ENCODE measurements at regions not wholly inside any gene's neighbourhood (a gene's known extent, or its start where the extent isn't known, plus 50 kb on each side); places are given as distances from the start of the nearest gene placed in this dataset.

GRCh38 chr3:20574746-20575145 lies 388.7 kb upstream of the SGO1 start:
- no peak for TF ChIP-seq CTCF (IDR thresholded peaks at IDR 0.05; ENCODE audit: borderline replicate concordance, insufficient read depth, low read depth, low read length)
- H3K4me3 ChIP-seq (ENCODE audit: low read depth, low read length), result no peak overlapping the region

GRCh38 chr3:20573175-20573574 lies 387.2 kb upstream of the SGO1 start:
- TF ChIP-seq CTCF (IDR thresholded peaks at IDR 0.05; ENCODE audit: borderline replicate concordance, insufficient read depth, low read depth, low read length), result no peak
- no peak overlapping the region for H3K4me3 ChIP-seq (ENCODE audit: low read depth, low read length)

GRCh38 chr3:20572473-20572872 lies 386.5 kb upstream of the SGO1 start:
- no peak overlapping the region for H3K4me3 ChIP-seq (ENCODE audit: low read depth, low read length)
- no peak for TF ChIP-seq CTCF (IDR thresholded peaks at IDR 0.05; ENCODE audit: borderline replicate concordance, insufficient read depth, low read depth, low read length)

GRCh38 chr3:20569310-20569709 lies 383.3 kb upstream of the SGO1 start:
- no peak for TF ChIP-seq CTCF (IDR thresholded peaks at IDR 0.05; ENCODE audit: borderline replicate concordance, insufficient read depth, low read depth, low read length)
- H3K4me3 ChIP-seq (ENCODE audit: low read depth, low read length), result no peak overlapping the region

- no peak overlapping the region for H3K4me3 ChIP-seq (ENCODE audit: low read depth, low read length)
- no peak for TF ChIP-seq CTCF (IDR thresholded peaks at IDR 0.05; ENCODE audit: borderline replicate concordance, insufficient read depth, low read depth, low read length)
These were observed 379.0 kb upstream of the SGO1 start for GRCh38 chr3:20564966-20565365.

GRCh38 chr3:20563985-20564384 lies 378.0 kb upstream of the SGO1 start:
- H3K4me3 ChIP-seq (ENCODE audit: low read depth, low read length), result no peak overlapping the region
- no peak for TF ChIP-seq CTCF (IDR thresholded peaks at IDR 0.05; ENCODE audit: borderline replicate concordance, insufficient read depth, low read depth, low read length)

- TF ChIP-seq CTCF (IDR thresholded peaks at IDR 0.05; ENCODE audit: borderline replicate concordance, insufficient read depth, low read depth, low read length), result no peak
- no peak overlapping the region for H3K4me3 ChIP-seq (ENCODE audit: low read depth, low read length)
These were observed 377.2 kb upstream of the SGO1 start for GRCh38 chr3:20563251-20563650.

Data from GM12875 (cell line).